PC-9 (cell line): ENCODE measurements at regions not wholly inside any gene's neighbourhood (a gene's known extent, or its start where the extent isn't known, plus 50 kb on each side); places are given as distances from the start of the nearest gene placed in this dataset.
"Not testable (repeated sequence)": the region's sequence is repeated elsewhere in the genome, so short reads cannot be mapped to it uniquely, and the experiment has no call there.

Experiments used
- BruUV-seq: library from RNA; stranded (reverse); fragments of 400-500 nt; replicated peaks from 2 replicates; lab custom pipeline; 2021; lab: Mats Ljungman, UMichigan
- CTCF ChIA-PET: fragments of 300-600 bp; sonication (Branson Sonifier 250); formaldehyde crosslinking; loops from one replicate; lab custom pipeline; 2022; ENCODE audit warnings: antibody characterized with exemption; lab: Charles Lee
- POLR2A ChIA-PET: fragments of 300-600 bp; sonication (Branson Sonifier 250); formaldehyde crosslinking; loops from one replicate; lab custom pipeline; 2022; ENCODE audit warnings: antibody characterized with exemption; ENCODE audit not compliant: unreplicated experiment; lab: Charles Lee
- DNase-seq, 2 experiments: peaks; one replicate each; pipeline versions ENCODE4 v3.0.0 to v3.0.0-alpha.2; 2015 to 2022; ENCODE audit warnings: mixed read lengths in 1 of 2
- H2AFZ ChIP-seq: fragments of 200-600 bp; sonication (generic); 2 replicates; pipeline ENCODE4 v1.8.1; 2017; ENCODE audit warnings: antibody characterized with exemption
- H3F3A ChIP-seq: fragments of 200-600 bp; sonication (generic); 2 replicates; pipeline ENCODE4 v1.8.1; 2017; ENCODE audit warnings: antibody characterized with exemption, mild to moderate bottlenecking, low read depth; ENCODE audit not compliant: insufficient read depth
- H3K27ac ChIP-seq: fragments of 200-600 bp; sonication (generic); 2 replicates; pipeline ENCODE4 v1.6.1; 2016; ENCODE audit warnings: mixed run types
- H3K27me3 ChIP-seq: fragments of 200-600 bp; sonication (generic); 2 replicates; pipeline ENCODE4 v1.6.1; 2016; ENCODE audit warnings: low read depth, mixed run types; ENCODE audit not compliant: insufficient read depth
- H3K36me3 ChIP-seq: fragments of 200-600 bp; sonication (generic); 2 replicates; pipeline ENCODE4 v1.6.1; 2016; ENCODE audit warnings: low read depth, mixed run types
- H3K4me1 ChIP-seq: fragments of 200-600 bp; sonication (generic); replicated peaks from 2 replicates; pipeline ENCODE4 v1.6.1; 2016; ENCODE audit warnings: mixed run types; ENCODE audit not compliant: insufficient read depth
- H3K4me2 ChIP-seq: fragments of 200-600 bp; sonication (generic); 2 replicates; pipeline ENCODE4 v1.6.1; 2017; ENCODE audit warnings: mixed run types
- H3K4me3 ChIP-seq: fragments of 200-600 bp; sonication (generic); 2 replicates; pipeline ENCODE4 v1.6.1; 2016; ENCODE audit warnings: mixed run types
- H3K79me2 ChIP-seq: fragments of 200-600 bp; sonication (generic); 2 replicates; pipeline ENCODE4 v1.6.1; 2017; ENCODE audit warnings: low read depth, mixed run types
- H3K9me2 ChIP-seq: fragments of 200-600 bp; sonication (generic); 2 replicates; pipeline ENCODE4 v1.8.1; 2017; ENCODE audit warnings: mild to moderate bottlenecking; ENCODE audit not compliant: insufficient read depth
- H3K9me3 ChIP-seq: fragments of 200-600 bp; sonication (generic); 2 replicates; pipeline ENCODE4 v1.8.1; 2016; ENCODE audit warnings: low read depth; ENCODE audit not compliant: insufficient read depth
- H4K20me1 ChIP-seq: fragments of 200-600 bp; sonication (generic); 2 replicates; pipeline ENCODE4 v1.8.1; 2017; ENCODE audit not compliant: insufficient read depth
- EZH2 ChIP-seq: fragments of 200-600 bp; sonication (generic); IDR thresholded peaks from 2 replicates; pipeline ENCODE4 v1.8.0; 2017; ENCODE audit warnings: antibody characterized with exemption, low read depth
- intact Hi-C: fragments of 100-400 bp; cut with micrococcal nuclease; formaldehyde crosslinking; loops from one replicate; pipeline ENCODE4 v1.10.0; 2022; ENCODE audit not compliant: unreplicated experiment
- TF ChIP-seq, protein P1 (sequence below): fragments of 200-600 bp; sonication (generic); conservative IDR thresholded peaks from 2 replicates; pipeline ENCODE4 v1.6.1; 2017; ENCODE audit warnings: mixed run types, antibody characterized with exemption, mild to moderate bottlenecking, moderate library complexity

DNA sequence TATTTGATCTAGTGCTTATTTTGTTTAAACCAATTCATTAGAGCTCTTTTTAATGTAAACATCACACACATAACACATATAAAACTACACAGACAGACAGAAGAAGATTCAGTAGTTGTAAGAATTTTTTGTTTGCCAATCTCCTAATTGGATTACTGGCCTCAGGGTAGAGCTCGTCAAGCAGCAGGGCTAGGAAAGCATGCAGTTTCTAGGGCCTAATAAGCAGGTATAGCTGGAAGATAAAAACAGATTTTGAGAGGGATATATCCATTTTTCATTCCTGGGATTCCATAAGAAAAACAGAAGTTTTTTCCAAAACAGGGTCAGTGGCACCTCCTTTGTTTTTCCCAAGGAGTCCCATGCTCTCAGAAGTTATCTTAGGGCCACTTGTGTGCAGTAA lies 265.2 kb upstream of the SGO1 start:
- Histone ChIP-seq H3K27ac (no peak overlapping the region), H3K9me2 (0 out of 2 replicates have a peak, but pooled peaks cover 1% of the 10 kb centered on the region), H3K36me3 (no peaks in the 10 kb centered on the region), H3F3A (no peaks in the 10 kb centered on the region), H3K27me3 (no peaks in the 10 kb centered on the region), H3K4me2 (no peak overlapping the region), H2AFZ (no peak overlapping the region), H4K20me1 (no peaks in the 10 kb centered on the region), H3K4me1 (no peaks in the 10 kb centered on the region), H3K79me2 (no peaks in the 10 kb centered on the region), H3K4me3 (no peak overlapping the region), H3K9me3 (no peaks in the 10 kb centered on the region)
- TF ChIP-seq EZH2 = no peak
- TF ChIP-seq, protein P1, sequence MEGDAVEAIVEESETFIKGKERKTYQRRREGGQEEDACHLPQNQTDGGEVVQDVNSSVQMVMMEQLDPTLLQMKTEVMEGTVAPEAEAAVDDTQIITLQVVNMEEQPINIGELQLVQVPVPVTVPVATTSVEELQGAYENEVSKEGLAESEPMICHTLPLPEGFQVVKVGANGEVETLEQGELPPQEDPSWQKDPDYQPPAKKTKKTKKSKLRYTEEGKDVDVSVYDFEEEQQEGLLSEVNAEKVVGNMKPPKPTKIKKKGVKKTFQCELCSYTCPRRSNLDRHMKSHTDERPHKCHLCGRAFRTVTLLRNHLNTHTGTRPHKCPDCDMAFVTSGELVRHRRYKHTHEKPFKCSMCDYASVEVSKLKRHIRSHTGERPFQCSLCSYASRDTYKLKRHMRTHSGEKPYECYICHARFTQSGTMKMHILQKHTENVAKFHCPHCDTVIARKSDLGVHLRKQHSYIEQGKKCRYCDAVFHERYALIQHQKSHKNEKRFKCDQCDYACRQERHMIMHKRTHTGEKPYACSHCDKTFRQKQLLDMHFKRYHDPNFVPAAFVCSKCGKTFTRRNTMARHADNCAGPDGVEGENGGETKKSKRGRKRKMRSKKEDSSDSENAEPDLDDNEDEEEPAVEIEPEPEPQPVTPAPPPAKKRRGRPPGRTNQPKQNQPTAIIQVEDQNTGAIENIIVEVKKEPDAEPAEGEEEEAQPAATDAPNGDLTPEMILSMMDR = no peak
- CTCF ChIA-PET = no interaction called here
- POLR2A ChIA-PET = no interaction called here
- intact Hi-C loops = no loop called here
- DNase-seq = no peak
- BruUV-seq = no TSS peak

DNA sequence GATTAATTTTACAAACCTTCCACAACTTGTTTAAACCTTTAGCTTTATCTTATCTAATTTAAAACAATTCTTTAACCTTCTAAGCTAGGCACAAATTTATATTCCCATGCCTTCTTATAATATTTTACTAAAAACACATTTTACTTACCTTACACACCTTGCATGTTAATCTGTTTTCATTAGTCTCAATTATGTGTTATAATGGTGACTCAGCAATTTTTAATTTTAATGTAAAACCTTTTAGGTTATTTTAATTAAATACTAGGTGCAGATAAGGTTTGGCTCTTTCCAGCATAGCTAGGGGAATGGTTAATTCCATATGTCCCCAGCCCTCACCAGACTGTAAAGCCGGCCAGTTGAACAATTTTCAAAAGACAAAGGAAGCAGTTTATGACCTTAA lies 264.6 kb upstream of the SGO1 start:
- CTCF ChIA-PET = no interaction called here

DNA sequence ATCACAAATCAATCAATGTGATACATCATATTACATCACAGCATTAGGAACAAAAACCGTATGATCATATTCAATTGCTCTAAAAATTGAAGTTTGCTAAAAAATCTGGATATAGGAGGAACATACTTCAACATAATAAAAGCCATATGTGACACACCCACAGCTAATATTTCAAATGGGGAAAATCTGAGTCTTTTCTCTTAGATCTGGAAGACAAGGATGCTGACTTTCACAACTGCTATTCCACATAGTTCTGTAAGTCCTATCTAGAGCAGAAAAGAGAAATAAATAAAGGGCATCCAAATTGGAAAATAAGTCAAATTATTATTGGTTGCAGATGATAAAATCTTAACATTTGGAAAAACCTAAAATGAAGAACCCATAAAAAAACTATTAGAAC lies 256.8 kb upstream of the SGO1 start:
- no peaks in the 10 kb centered on the region for H3K36me3 ChIP-seq
- H2AFZ ChIP-seq = no peak overlapping the region
- no peaks in the 10 kb centered on the region for H3K79me2 ChIP-seq
- TF ChIP-seq, protein P1 = no peak
- TF ChIP-seq EZH2 = no peak
- H3F3A ChIP-seq = no peaks in the 10 kb centered on the region
- H3K27me3 ChIP-seq = no peaks in the 10 kb centered on the region
- CTCF ChIA-PET = no interaction called here
- intact Hi-C loops = no loop called here
- no peak overlapping the region for H3K27ac ChIP-seq
- no TSS peak for BruUV-seq
- no peaks in the 10 kb centered on the region for H3K4me1 ChIP-seq
- no peak overlapping the region for H3K4me3 ChIP-seq
- no peak for DNase-seq
- H3K4me2 ChIP-seq = no peak overlapping the region
- no peaks in the 10 kb centered on the region for H4K20me1 ChIP-seq
- no peaks in the 10 kb centered on the region for H3K9me3 ChIP-seq
- POLR2A ChIA-PET = no interaction called here
- H3K9me2 ChIP-seq = no peaks in the 10 kb centered on the region

More for the DNA sequence above, 264.6 kb upstream of the SGO1 start:
- Histone ChIP-seq H3K4me1 (no peaks in the 10 kb centered on the region), H3K36me3 (no peaks in the 10 kb centered on the region), H2AFZ (no peak overlapping the region), H3K79me2 (no peaks in the 10 kb centered on the region), H3F3A (no peaks in the 10 kb centered on the region), H4K20me1 (no peaks in the 10 kb centered on the region), H3K27me3 (no peaks in the 10 kb centered on the region), H3K4me3 (no peak overlapping the region), H3K27ac (no peak overlapping the region), H3K4me2 (no peak overlapping the region), H3K9me2 (no peaks in the 10 kb centered on the region), H3K9me3 (no peaks in the 10 kb centered on the region)
- TF ChIP-seq EZH2 = no peak
- TF ChIP-seq, protein P1 = no peak
- BruUV-seq = no TSS peak
- no peak for DNase-seq
- POLR2A ChIA-PET = no interaction called here
- intact Hi-C loops = no loop called here

DNA sequence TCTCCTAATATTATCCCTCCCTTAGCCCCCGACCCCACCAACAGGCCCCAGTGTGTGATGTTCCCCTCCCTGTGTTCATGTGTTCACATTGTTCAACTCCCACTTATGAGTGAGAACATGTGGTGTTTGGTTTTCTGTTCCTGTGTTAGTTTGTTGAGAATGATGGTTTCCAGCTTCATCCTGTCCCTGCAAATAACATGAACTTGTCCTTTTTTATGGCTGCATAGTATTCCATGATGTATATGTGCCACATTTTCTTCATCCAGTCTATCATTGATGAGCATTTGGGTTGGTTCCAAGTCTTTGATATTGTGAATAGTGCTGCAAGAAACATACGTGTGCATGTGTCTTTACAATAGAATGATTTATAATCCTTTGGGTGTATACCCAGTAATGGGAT lies 241.3 kb upstream of the SGO1 start:
- H3K36me3 ChIP-seq, POLR2A ChIA-PET, DNase-seq, CTCF ChIA-PET, H3K27ac ChIP-seq, H2AFZ ChIP-seq, H3K27me3 ChIP-seq, H3K4me3 ChIP-seq, H4K20me1 ChIP-seq, BruUV-seq, H3K79me2 ChIP-seq, H3K9me3 ChIP-seq, intact Hi-C loops, H3F3A ChIP-seq, H3K4me2 ChIP-seq, H3K9me2 ChIP-seq, H3K4me1 ChIP-seq: not testable (repeated sequence)
